Natural killer cell (primary cell): ENCODE measurements at regions not wholly inside any gene's neighbourhood (a gene's known extent, or its start where the extent isn't known, plus 50 kb on each side); places are given as distances from the start of the nearest gene placed in this dataset.

Experiments
- ATAC-seq, 3 donors: fragments of 150-1000 bp in 2 of 3; fragments of 200-7000 bp in 1 of 3; cut with Tn5 transposase; 1 replicate in 1 of 3; 2 replicates in 2 of 3; pipeline ENCODE4 v1.10.0; 2021; ENCODE audit warnings: mild to moderate bottlenecking in 2 of 3, moderate library complexity in 2 of 3
- DNase-seq, 2 donors: peaks; one replicate each; pipeline versions ENCODE4 v3.0.0 to v3.0.0-alpha.2; 2013 to 2021; ENCODE audit warnings: mixed read lengths in 1 of 2
- H3K27ac ChIP-seq: one replicate; pipeline ENCODE4 v1.5.1; 2013; ENCODE audit warnings: mild to moderate bottlenecking, low read length
- H3K27me3 ChIP-seq: one replicate; pipeline ENCODE4 v1.6.1; 2013; ENCODE audit warnings: low read length; ENCODE audit not compliant: control insufficient read depth, insufficient read depth
- H3K36me3 ChIP-seq: one replicate; pipeline ENCODE4 v1.6.1; 2013; ENCODE audit warnings: low read length; ENCODE audit not compliant: control insufficient read depth, insufficient read depth
- H3K4me1 ChIP-seq: one replicate; pipeline ENCODE4 v1.6.1; 2013; ENCODE audit warnings: low read length; ENCODE audit not compliant: control insufficient read depth, insufficient read depth
- H3K4me3 ChIP-seq: one replicate; pipeline ENCODE4 v1.5.1; 2013; ENCODE audit warnings: low read length
- H3K9me3 ChIP-seq: one replicate; pipeline ENCODE4 v1.6.1; 2013; ENCODE audit warnings: low read length; ENCODE audit not compliant: control insufficient read depth, insufficient read depth
- H3K27ac Mint-ChIP-seq, 2 donors: one replicate each; pipeline ENCODE4 v1.8.0; 2022; ENCODE audit warnings: mild to moderate bottlenecking in 2 of 2, mixed read lengths in 2 of 2, moderate library complexity in 1 of 2
- H3K27me3 Mint-ChIP-seq, 2 donors: one replicate each; pipeline ENCODE4 v1.8.0; 2022; ENCODE audit warnings: low read depth in 2 of 2, mixed read lengths in 2 of 2
- H3K36me3 Mint-ChIP-seq: one replicate; pipeline ENCODE4 v1.8.0; 2022; ENCODE audit warnings: mixed read lengths
- H3K4me1 Mint-ChIP-seq, 2 donors: one replicate each; pipeline ENCODE4 v1.8.0; 2022; ENCODE audit warnings: mixed read lengths in 2 of 2
- H3K4me3 Mint-ChIP-seq: one replicate; pipeline ENCODE4 v1.8.0; 2022; ENCODE audit warnings: mild to moderate bottlenecking, moderate library complexity, mixed read lengths
- H3K9me3 Mint-ChIP-seq, 2 donors: one replicate each; pipeline ENCODE4 v1.8.0; 2022; ENCODE audit warnings: mixed read lengths in 2 of 2
- WGBS: methylation state at CpG from one replicate; pipeline ENCODE4 v1.1.7; 2013; ENCODE audit warnings: missing lambda C conversion rate; ENCODE audit not compliant: insufficient coverage; 5-methylcytosine and 5-hydroxymethylcytosine counted together
- intact Hi-C: fragments of 100-400 bp; cut with micrococcal nuclease; formaldehyde crosslinking; loops from one replicate; pipeline ENCODE4 v1.14.2; 2022
- TF ChIP-seq, protein P1 (sequence below): fragments of 200-600 bp; IDR thresholded peaks from one replicate; pipeline ENCODE4 v1.8.0; 2022; ENCODE audit warnings: antibody characterized with exemption

DNA sequence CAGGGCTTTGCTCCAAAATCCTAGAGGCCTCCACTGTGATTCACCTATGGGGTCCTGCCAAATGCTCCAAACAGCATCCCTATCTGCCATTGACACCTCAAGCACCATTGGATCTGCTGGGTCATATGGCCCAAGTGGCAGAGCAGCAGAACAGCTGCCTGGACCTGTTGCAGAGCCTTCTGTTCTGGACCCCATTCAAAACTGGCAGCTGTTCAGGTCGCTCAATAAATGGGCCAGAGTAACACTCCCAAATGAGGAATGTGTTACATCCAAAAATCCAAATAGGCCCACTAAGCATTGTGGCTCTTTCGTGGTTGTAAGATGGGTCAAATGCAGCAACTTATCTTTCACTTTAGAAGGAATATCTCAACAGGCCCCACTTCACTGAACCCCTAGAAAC, 783.6 kb downstream of the DCDC2C start:
- Mint-ChIP-seq H3K27ac (no peak overlapping the region), H3K36me3 (peaks cover 6% of the 10 kb centered on the region), H3K27me3 (no peaks in the 10 kb centered on the region), H3K4me1 (no peaks in the 10 kb centered on the region), H3K4me3 (no peak overlapping the region), H3K9me3 (peaks cover 16 to 31% of the 10 kb centered on the region in 2 donors)
- H3K4me3 ChIP-seq, result no peak overlapping the region
- 83% methylated on average over 2 of the region's 2 CpGs for whole genome bisulfite sequencing
- no peak for DNase-seq
- no peak overlapping the region for H3K27ac ChIP-seq
- H3K9me3 ChIP-seq, result peaks cover 4% of the 10 kb centered on the region
- no peaks in the 10 kb centered on the region for H3K4me1 ChIP-seq
- ATAC-seq, result no peak
- no peaks in the 10 kb centered on the region for H3K27me3 ChIP-seq
- H3K36me3 ChIP-seq, result no peaks in the 10 kb centered on the region
- intact Hi-C loops, result no loop called here
- TF ChIP-seq, protein P1, sequence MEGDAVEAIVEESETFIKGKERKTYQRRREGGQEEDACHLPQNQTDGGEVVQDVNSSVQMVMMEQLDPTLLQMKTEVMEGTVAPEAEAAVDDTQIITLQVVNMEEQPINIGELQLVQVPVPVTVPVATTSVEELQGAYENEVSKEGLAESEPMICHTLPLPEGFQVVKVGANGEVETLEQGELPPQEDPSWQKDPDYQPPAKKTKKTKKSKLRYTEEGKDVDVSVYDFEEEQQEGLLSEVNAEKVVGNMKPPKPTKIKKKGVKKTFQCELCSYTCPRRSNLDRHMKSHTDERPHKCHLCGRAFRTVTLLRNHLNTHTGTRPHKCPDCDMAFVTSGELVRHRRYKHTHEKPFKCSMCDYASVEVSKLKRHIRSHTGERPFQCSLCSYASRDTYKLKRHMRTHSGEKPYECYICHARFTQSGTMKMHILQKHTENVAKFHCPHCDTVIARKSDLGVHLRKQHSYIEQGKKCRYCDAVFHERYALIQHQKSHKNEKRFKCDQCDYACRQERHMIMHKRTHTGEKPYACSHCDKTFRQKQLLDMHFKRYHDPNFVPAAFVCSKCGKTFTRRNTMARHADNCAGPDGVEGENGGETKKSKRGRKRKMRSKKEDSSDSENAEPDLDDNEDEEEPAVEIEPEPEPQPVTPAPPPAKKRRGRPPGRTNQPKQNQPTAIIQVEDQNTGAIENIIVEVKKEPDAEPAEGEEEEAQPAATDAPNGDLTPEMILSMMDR, result no peak

DNA sequence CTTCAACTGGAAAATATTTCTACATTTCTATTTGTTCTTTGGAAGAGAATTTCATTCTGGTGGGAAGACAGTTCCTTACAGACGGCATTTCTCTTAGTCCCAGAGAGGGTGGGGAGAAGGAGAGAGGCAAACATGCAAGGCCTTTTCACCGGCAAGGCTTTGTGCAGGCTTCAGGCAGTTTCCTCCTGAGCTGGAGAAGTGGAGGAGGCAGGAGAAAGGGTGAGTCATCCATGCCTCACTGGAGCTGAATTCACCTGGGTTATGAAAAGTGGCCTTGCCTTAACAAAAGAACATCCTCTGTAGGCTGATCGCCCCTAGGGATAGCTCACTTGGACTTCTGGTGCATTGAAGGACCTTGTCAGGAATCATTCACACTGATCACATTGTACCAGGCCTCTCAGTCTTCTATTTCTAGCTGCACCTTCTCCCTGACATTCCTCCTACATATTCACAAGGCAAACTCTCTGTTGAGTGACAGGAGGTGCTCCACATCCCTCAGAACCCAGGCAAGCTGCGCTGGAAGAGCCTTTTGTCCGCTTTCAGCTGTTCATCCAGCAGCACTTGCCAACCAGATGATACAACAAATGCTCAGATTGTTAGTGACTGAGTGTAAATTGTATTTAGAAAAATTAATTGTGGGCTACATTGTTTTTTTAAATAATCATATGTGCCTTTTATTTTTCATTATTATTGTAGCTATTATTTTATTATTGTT, 796.1 kb downstream of the DCDC2C start:
- peaks cover 10% of the 10 kb centered on the region for H3K9me3 ChIP-seq
- ATAC-seq (no peak), DNase-seq (no peak)
- TF ChIP-seq, protein P1, result no peak
- H3K4me1 ChIP-seq, result no peaks in the 10 kb centered on the region
- no peaks in the 10 kb centered on the region for H3K27me3 Mint-ChIP-seq
- H3K36me3 Mint-ChIP-seq, result no peaks in the 10 kb centered on the region
- H3K27ac ChIP-seq, result no peak overlapping the region
- intact Hi-C loops, result no loop called here
- H3K9me3 Mint-ChIP-seq, result peaks cover 2 to 7% of the 10 kb centered on the region in 2 donors
- no peaks in the 10 kb centered on the region for H3K27me3 ChIP-seq
- 82% methylated on average over 5 of the region's 5 CpGs for WGBS
- no peak overlapping the region for H3K4me3 ChIP-seq
- no peak overlapping the region for H3K4me3 Mint-ChIP-seq
- no peak overlapping the region for H3K27ac Mint-ChIP-seq
- no peaks in the 10 kb centered on the region for H3K36me3 ChIP-seq
- H3K4me1 Mint-ChIP-seq, result no peaks in the 10 kb centered on the region

GRCh38 chr2:4501525-4501924, 798.1 kb downstream of the DCDC2C start:
- Histone ChIP-seq H3K4me3 (no peak overlapping the region), H3K27ac (no peak overlapping the region), H3K4me1 (no peaks in the 10 kb centered on the region), H3K27me3 (no peaks in the 10 kb centered on the region), H3K36me3 (no peaks in the 10 kb centered on the region), H3K9me3 (peaks cover 10% of the 10 kb centered on the region)
- ATAC-seq, result no peak
- H3K4me3 Mint-ChIP-seq, result no peak overlapping the region
- DNase-seq, result no peak
- H3K27me3 Mint-ChIP-seq, result no peaks in the 10 kb centered on the region
- H3K4me1 Mint-ChIP-seq, result no peaks in the 10 kb centered on the region
- peaks cover 5 to 7% of the 10 kb centered on the region in 2 donors for H3K9me3 Mint-ChIP-seq
- intact Hi-C loops, result no loop called here
- H3K27ac Mint-ChIP-seq, result no peak overlapping the region
- no peaks in the 10 kb centered on the region for H3K36me3 Mint-ChIP-seq
- TF ChIP-seq, protein P1, result no peak
- 88% methylated on average over 4 of the region's 4 CpGs for WGBS
